H4 (cell line): ENCODE measurements at regions not wholly inside any gene's neighbourhood (a gene's known extent, or its start where the extent isn't known, plus 50 kb on each side); places are given as distances from the start of the nearest gene placed in this dataset.

Source experiments
- DNase-seq: peaks from one replicate; pipeline ENCODE4 v3.0.0-alpha.2; 2015; ENCODE audit warnings: low spot score

GRCh38 chr6:168968801-168969200 lies 284.8 kb downstream of the THBS2 start:
- no peak for DNase-seq

- DNase-seq = peak; percentile 79
Measured at GRCh38 chr6:168968228-168968627, 285.4 kb downstream of the THBS2 start.

- DNase-seq = no peak
Measured at GRCh38 chr6:168967281-168967925, 286.2 kb downstream of the THBS2 start.

GRCh38 chr6:168964138-168964835 lies 289.4 kb downstream of the THBS2 start:
- DNase-seq = no peak

DNA sequence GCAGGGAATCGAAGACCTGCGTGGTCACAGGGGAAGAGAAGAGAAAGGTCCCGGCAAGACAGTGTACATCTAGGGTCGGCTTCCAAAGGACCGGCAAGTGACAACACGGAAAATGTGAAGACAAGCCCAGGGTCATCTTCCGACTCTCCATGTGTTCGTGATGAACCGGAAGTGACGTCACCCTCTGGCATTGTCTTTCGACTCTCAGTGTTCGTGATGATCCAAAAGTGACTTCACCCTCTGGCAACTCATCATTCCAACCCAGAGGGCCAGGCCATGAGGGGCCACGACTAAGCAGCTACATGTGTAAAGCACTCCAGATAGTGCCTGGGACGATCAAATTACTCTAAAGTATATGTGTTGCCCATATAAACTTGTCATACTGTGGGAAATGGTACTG lies 290.8 kb downstream of the THBS2 start:
- no peak for DNase-seq

DNA sequence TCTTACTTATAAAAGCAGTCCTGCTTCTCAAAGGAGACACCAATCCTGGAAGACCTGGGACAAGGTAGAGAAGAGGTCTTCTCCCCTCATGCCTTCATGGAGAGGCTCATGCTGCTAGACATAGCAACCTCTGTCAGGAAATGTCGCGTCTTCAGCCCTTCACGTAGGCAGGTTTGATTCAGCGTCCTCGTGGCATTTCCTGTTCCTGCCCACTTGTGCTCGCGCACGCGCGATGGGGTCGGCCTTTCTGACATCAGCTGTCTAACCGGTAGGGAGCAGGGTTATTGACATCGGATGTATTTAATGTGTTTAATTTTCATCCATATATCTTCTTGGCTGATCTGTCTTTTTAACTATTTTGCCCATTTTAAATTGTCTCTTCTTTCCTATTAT lies 292.4 kb downstream of the THBS2 start:
- DNase-seq = no peak

DNA sequence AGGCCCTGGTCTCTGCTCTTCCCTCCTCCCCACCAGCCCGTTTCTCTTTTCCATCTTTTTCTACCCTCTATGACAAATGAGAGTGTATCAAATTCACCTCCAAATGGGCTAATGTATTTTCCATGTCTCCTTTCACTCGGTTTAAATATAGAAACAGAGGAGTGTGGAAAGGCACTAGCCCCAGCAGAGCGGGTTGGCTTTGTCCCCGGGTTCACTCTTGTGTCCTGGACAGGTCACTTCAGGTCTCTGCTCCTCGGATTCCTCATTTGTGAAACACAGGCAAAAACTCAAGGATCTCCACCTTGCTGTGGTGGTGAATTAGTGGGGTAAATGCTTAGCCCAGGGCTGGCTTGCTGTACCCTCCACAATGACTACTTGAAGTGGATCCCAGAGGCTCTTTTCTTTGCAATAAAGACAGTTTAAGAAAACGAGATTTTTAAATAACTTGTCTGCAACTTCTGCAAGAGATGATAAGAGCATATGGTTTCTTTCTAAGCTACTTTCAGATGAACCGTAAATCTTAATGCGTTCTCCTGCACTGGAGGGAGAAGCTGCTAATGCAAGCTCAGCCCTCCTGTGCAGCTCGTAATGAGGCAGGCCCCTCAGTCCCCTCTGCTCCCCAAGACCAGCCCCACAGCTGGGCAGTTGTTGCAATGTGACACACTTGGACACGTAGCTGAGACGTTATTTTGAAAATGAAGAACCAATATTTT lies 292.9 kb downstream of the THBS2 start:
- DNase-seq = no peak

DNA sequence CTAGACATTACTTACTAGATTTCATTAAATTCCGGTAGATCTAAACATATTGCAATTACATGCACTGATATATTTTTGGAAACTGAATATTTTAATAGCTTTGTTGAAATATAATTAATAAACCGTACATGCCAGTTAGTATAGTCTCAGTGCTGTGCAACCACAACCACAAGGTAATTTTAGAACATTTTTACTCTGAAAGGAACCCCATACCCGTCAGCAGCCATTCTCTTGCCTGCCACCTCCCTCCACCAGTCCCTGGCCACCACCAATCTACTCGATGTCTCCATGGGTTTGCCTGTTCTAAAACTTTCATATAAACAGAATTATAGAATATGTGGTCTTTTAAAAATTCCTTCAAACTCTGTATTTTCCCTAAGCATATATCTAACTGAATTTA lies 293.9 kb downstream of the THBS2 start:
- DNase-seq = no peak

DNA sequence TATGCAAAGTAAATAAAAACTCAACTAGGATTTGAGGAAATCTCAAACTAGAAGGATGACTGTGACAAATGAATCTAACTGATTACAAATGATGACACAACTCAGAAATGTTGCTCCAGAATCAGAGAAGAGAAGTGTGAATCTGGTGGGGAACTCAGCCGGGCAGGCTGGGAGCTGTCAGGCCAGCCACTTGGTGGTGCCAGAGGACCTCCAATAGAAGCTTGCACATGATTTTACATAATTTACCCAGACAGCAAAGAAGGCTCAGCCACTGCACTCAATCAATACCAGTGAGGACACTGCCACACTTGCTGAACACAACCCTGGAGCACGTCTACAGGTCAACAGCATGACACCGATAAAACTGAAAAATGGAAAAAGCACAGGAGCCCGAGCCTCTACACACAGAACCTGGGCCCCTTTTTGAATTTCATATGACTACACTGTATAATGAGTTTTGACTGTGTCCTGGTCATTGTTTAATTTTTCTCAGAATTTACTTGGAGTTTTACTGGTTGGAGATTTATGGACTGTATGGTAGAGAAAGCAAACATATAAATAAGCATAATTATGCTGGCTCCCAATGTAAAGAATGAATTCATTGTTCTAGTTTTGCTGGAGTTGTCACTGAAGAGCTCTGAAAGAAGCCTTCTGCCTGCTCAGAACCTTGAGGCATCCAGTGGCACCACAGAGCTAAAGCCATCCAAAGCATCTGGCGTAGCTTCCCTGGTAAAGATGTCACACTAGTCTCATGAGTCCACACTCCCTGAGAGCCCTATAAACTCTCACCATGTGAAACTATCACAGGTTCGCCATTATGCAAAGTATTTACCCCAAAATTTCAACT lies 296.5 kb downstream of the THBS2 start:
- DNase-seq = peak; percentile 57

GRCh38 chr6:168956141-168956838 lies 297.4 kb downstream of the THBS2 start:
- no peak for DNase-seq

- no peak for DNase-seq
Measured at GRCh38 chr6:168953461-168953860, 300.2 kb downstream of the THBS2 start.

- no peak for DNase-seq
Measured at GRCh38 chr6:168951217-168951616, 302.4 kb downstream of the THBS2 start.

- DNase-seq = no peak
Measured at GRCh38 chr6:168950858-168951214, 302.8 kb downstream of the THBS2 start.

GRCh38 chr6:168949981-168950857 lies 303.4 kb downstream of the THBS2 start:
- no peak for DNase-seq

GRCh38 chr6:168948990-168949531 lies 304.6 kb downstream of the THBS2 start:
- no peak for DNase-seq

DNA sequence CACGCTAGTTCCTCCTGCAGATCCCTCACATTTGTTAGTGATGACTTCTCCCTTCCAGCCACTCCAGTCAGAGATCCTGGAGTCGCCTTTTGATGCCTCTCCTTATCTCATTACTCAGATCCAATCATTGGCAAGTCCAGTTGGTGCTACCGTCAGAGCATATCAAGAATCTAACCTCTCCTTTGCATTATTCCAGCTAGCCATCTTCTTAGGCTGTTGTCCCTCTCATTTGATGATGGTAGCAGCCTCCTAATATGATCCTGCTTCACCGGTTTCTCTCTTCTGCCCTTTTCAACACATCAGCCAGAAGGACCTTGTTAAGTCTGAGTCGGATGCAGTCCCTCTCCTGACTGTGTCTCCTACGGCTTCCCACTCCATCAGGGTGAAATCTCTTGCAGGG lies 305.6 kb downstream of the THBS2 start:
- no peak for DNase-seq

DNA sequence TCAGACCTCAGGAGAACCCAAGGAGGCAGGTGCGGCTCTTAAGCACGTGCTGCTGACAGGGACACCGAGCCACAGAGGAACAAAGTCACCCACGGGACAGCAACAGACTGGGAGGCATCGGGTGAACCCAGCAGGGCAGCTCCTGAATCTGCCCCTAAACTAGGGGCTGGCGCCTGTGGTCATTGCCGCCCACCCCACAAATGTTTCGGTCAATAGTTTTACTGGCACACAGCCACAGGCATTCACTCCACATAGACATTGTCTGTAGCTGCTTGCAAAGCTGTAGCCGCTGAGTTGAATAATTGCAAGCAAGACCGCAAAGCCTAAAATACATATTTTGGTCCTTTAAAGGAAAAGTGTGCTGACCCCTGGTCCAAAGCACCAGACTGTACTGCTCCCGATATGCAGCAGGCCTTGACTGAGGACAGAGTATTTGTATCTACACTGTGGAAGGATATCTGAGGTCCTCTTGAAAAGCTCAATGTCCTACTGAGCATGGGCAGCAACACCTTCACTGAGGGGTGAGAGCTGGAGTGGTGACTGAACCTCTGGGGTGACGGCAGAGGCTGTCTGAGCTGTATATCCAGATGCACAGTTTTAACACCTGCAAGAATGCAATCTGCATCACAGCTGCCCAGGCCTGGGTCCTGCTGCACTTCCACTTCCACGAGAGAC lies 310.3 kb downstream of the THBS2 start:
- DNase-seq = no peak

DNA sequence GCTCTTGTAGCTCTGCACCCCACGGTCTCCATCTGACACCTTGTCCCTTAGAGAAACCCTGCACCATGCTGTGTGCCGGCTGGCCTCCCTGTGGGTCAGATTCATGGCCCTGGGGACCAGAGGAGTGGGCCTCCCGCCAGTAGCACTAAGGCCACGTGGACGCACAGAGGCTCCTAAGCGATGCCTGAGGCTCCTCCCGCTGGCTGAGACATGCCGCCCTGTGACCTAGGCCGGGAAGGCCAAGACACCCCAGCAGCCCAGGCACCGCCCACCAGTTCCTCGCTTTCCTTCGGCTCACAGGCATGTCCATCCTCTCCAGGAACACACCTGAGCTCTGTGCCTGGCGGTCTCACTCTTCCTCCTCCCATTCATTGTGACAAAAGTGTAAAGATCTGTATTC lies 311.0 kb downstream of the THBS2 start:
- DNase-seq = no peak

- no peak for DNase-seq
Measured at GRCh38 chr6:168941036-168941435, 312.6 kb downstream of the THBS2 start.

GRCh38 chr6:168939796-168940195 lies 313.9 kb downstream of the THBS2 start:
- no peak for DNase-seq
